GM18909 (cell line): ENCODE measurements at regions not wholly inside any gene's neighbourhood (a gene's known extent, or its start where the extent isn't known, plus 50 kb on each side); places are given as distances from the start of the nearest gene placed in this dataset.
"Not testable (repeated sequence)": the region's sequence is repeated elsewhere in the genome, so short reads cannot be mapped to it uniquely, and the experiment has no call there.

Experiments
- ATAC-seq: cut with Tn5 transposase; IDR thresholded peaks from one replicate; pipeline ENCODE4 v1.9.1; 2021; ENCODE audit warnings: mild to moderate bottlenecking; ENCODE audit not compliant: unreplicated experiment, poor library complexity

DNA sequence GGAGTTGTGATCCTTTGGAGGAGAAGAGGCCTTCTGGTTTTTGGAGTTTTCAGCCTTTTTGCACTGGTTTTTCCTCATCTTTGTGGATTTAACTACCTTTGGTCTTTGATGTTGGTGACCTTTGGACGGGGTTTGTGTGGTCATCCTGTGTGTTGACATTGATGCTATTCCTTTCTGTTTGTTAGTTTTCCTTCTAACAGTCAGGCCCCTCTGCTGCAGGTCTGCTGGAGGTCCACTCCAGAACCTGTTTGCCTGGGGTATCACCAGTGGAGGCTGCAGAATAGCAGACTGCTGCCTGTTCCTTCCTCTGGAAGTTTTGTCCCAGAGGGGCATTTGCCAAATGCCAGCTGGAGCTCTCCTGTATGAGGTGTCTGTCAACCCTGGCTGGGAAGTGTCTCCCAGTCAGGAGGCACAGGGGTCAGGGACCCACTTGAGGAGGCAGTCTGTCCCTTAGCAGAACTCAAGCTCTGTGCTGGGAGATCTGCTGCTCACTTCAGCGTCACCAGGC lies 149.4 kb upstream of the G2E3 start:
- ATAC-seq, result not testable (repeated sequence)

DNA sequence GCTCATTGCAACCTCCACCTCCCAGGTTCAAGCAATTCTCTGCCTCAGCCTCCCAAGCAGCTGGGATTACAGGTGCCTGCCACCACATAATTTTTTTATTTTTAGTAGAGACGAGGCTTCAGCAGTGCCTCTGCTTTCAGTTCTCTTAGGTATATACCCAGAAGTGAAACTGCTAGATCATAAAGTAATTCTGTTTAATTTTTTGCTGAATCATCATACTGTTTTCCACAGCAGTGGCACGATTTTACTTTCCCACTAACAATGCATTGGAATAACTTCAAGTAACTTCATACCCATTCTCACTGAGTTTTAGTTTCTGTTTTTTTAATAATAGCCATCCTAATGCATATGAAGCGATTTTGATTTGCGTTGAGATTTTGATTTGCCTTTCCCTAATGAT lies 148.0 kb upstream of the G2E3 start:
- ATAC-seq, result no peak

DNA sequence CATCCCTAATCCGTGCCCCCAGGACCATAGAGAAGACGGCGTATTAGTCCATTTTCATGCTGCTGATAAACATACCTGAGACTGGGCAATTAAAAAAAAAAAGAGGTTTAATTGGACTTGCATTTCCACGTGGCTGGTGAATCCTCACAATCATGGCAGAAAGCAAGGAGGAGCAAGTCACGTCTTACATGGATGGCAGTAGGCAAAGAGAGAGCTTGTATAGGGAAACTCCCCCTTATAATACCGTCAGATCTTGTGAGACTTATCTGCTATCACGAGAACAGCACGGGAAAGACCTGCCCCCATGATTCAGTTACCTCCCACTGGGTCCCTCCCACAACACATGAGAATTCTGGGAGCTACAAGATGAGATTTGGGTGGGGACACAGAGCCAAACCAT lies 145.8 kb upstream of the G2E3 start:
- not testable (repeated sequence) for ATAC-seq

DNA sequence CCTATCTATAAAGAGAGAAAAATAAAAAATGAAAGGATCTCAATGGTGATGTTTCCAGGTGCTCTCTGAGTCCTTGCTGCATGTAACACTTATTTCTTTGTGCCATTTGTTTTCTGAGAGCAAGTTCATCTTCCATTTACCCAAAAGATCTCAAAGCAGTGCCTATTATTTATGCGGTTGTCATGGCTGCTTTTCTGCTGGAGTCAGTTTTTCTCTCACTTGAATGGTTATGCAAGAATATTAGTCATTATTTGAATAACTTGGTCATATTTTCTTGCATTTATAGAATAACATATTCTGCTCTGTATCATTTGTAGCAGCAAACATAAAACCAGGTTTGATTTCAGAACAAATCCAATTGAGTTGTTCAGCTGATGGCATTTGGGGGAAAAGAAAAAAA lies 141.8 kb upstream of the G2E3 start:
- no peak for ATAC-seq

DNA sequence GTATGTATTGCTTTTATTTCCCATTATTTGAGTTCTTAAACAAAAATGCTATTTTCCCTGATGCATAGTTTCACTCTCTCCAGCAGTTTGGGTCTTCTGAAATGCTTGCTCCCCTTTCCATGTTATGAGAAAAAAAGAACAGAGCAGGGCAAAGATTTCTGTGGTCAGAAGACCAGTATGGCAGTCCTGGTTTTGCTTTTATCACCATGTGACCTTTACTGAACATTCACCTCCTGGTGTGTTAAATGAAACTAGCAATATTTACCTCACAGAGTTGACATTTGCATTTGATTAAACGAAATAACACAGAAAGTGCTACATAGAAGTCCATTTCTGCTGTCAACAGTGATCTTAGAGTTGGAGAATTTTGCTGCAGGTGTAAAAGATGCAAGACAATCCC lies 141.0 kb upstream of the G2E3 start:
- no peak for ATAC-seq

DNA sequence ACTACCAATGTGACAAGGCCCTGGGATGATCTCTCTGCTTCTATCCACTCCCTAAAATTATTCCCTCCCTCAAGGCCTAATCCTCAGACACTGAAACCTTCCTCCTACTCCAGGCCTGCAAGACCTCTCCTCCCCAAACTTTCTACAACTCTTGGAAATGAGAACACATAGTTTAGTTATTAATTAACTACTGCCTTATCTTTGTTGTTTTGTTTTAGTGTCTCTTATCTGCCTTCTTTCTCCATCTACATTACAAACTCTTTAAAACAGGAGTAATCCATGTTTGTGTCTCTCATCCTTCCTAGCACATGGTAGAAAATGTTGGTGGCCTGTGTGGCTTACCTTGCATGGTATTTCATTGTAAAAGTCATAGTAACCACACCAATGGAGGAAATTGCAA lies 139.9 kb upstream of the G2E3 start:
- ATAC-seq, result no peak

DNA sequence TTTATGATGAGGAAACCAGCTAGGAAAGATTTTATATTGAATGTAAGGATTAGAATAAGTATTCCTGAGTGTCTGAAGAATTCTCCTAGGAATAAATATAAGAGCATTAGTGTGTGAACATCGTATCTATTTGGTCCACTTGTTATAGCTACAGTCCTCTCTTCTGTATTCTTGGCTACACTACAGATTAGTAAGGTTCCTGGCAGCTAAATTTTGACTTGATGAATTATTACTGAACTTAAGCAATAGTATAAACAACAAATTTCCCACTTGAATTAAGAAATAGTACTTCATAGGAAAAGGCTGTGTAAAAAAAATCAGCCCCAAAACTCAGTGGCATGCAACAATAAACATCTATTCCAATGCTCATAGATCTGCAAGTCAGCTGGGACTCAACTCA lies 138.4 kb upstream of the G2E3 start:
- no peak for ATAC-seq

DNA sequence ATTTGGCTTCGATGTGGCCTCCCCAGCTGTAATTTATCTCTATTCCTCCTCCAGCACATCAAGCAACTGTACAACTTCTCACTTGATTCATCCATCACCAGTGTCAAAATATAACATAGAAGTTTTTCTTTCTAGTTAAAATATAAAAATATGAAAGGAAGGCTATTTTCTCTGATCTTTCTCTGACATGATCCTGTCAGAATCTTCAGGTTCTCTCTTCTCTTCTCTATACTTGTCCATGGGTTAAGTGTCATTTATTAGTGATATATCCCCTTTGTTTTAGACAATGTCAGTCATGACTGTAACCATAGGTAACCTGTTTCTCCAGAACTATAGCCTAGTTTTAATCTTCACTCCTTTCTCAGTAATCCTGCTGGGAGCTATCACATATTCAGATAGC lies 132.5 kb upstream of the G2E3 start:
- no peak for ATAC-seq

DNA sequence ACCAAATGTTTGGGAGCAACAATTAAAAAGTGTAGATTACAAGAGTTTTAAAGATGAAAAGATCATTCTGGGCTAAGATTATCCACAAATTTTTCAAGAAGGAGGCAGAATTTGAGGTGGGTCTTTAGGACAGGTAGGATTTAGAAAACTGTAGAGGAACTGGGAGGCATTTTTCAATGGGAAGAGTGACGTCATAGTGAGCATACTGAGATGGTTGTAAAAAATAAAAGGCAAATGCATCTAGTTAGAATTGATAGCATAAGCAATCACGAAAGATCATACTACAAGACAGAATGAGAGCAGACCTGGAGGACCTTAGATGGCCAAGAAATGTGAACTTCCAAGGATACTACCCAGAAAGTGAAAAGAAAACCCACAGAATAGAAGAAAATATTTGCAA lies 131.6 kb upstream of the G2E3 start:
- ATAC-seq, result no peak

DNA sequence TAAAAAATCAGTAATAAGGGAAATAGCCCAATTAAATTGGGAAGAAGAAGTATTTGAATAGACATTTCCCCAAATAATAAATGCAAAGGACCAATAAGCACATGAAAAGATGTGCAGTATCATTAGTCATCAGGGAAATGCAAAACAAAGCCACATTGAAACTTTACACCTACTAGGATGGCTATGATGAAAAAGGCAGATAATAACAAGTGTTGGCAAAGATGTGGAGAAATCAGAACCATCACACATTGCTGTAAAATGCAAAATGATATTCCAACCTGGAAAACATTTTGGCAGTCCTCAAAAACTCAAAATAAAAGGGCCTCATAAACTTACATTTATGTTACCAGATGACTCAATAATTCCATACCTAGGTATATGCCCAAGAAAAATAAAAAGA lies 131.1 kb upstream of the G2E3 start:
- ATAC-seq, result no peak

DNA sequence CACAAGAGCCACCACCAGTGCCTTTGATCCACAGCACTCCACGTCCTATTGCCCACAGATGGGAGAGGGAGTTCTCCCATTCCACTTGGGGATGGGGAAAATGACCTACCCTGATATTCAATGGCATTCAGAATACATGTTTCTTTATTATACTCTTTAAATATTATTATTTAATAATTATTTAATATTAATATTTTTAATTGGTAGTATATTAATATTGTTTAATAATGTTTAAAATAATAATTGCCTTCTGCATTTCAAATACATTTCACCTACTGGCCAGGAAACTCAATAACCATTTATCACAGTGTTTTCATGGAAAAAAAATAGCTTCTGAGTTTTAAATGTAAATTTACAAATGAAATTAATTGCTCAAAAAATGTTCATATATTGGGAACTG lies 127.4 kb upstream of the G2E3 start:
- ATAC-seq, result no peak

DNA sequence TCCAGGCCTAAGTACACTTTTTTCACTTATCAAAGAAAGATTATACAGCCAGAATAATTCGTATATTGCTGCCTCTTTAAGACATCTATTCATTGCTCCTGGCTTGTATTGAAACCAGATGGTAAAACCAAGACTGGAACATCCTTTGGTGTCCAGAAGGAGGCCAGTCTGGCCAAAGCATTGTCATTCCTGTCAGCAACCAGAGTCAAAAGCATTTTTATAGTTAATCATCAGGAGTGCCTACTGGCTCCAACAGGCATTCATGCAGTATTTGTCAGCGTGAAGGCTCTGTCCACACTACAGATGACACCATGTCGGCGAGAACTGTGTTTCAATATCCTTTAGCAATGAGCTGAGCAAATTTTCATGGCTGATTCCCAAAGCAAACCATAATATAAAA lies 118.0 kb upstream of the G2E3 start:
- no peak for ATAC-seq

DNA sequence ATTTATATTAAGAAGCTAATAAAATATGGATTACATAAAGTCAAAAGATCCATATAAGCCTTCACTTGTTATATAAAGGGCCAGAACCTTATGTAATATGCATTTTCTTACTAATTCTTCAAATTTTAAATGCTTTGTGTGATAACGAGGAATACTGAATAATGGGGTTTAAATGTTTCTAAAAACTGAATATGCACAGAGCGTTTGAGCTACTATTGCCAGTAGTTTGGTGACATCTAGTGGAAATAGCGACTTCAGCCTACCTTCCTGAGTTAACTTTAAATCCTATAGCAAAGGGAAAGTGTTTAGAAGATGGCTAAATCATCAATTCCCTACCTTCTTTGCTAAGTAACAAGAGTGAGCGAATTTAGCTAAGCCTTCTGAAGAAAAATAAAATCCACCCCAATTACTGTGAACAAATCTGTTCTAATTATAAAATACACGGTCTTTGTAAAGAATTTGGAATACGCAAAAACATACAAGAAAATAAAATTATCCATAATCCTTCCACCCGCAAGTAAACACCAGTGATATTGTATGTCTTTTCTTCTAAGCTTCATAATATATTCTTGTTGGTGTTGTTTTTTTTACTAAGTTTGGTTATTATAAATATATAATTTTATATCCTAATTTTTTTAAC lies 115.5 kb upstream of the G2E3 start:
- ATAC-seq, result no peak

DNA sequence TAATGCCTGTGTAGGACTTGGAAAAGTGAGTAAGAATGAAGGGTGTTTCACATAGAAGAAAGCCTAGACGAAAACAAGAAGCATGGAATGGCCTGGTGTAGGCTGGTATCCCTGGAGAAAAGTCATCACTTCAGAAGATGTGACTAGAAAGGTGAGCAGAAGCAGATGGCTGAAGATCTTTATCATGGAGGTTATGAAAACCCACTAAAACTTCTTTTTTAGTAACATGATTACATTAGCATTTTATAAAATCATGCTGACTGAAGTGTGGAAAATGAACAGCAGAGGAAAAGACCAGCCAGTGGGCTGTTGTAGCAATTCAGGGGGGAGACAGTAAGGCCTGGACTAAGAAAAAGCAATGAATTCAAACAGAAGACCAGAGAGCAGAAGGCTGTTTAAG lies 114.5 kb upstream of the G2E3 start:
- no peak for ATAC-seq

DNA sequence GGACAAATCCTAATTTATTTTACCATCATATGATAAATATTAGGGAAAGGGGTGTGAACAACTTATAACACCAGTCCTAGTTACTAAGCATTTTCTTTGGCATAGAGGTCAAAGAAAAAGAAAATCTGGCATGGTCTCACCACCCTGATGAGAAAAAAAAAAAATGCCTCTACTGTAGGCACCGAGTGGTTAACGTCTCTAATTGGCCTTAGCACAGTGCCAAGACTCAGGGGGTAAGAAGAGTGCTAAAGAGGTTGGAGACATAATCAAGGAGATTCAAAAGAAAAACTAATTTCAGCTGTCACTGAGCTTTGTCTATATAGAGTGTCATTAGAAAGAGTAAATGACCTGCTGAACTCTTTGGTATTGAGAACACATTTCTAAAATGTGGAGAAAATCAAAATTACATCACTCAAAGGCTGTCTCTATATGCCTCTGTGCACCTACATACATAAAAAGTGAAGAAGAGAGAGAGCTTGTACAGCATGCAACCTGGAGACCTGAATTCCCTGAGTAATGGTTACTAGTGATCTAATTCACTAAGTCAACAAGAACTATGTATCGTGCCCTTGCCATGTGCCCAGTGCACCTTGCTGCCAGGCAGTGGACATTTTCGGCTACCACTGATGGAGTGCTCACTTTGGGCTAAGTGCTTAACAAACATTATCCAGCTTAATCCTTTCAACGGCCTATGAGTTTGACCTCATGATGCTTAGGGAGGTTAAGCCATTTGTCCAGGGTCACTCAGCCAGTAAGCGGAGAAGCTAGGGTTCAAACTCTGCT lies 113.8 kb upstream of the G2E3 start:
- ATAC-seq, result no peak

DNA sequence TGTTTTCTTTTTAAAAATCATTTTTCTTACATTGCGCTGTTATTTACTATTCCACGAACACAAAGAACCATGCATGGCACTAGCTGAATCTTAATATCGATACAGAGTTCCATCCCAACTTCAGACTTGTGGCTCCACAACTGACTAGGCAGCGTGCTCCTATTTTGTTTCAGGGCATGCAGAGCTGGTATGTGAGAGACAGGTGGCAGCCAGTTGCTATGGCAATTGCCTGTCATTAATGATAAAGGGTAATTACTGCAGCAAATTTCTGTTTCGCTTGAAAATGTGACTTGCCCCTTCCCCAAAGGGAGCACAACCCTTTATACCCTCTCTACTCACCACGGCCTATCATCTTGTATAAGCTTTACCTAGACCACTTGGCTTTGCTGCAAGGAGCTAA lies 113.1 kb upstream of the G2E3 start:
- no peak for ATAC-seq

DNA sequence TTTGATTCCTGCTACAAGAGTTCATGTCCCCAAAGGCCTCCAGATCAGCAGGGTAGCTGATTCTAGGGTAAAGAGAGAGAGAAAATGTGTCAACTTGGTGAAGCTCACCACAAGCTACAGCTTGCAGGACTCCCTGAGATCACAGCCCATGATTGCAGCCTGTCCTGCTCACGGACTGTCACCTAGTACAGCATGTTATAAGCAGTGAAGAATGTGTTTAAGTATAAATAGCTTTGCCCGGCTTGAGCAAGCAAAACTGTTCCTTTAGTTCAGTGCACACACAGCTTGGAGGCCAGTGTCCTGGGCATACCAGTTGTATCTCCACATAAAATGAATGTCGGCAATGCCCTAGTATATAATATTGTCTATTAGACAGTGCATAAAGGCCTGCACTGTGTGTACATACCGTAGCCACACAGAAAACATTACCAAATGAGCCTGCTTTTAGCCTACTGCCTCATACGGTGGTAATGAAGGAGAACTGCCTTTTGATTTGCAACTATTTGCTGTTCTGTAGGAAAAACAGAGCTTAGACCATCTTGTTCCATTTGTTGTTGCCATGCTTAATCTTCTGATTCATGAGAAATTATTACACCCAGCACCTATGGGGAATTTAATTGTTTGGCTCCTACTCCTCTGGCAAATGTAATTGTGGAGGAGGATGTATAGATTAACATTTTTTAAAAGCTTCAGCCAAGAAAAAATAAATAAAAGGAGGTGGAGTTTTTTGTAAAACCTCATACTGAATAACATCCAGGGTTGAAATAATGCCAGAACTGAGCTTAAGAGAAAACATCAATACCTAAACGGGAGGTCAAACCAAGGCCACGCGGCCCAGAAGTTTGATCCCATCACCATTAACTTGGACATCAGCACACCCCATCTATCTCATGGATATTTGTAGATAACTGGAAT lies 108.1 kb upstream of the G2E3 start:
- ATAC-seq, result no peak

DNA sequence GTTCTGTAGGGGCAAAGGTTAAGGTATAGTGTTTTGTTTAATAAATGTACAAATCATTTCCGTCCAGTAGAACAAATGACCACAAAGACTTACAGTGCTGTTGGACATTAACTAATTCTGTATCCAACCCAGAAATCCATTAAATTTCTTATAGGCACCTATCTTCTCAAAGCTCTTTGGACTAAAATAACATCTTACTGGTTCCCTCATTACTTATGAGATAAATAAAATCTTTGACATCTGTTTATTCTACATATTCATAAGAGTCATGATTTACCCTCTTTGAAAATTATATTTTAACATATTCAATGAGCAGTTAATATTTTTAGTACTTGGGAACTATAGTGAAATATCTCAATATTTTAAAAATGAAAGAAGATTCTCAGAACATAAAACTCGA lies 102.7 kb upstream of the G2E3 start:
- ATAC-seq, result no peak

DNA sequence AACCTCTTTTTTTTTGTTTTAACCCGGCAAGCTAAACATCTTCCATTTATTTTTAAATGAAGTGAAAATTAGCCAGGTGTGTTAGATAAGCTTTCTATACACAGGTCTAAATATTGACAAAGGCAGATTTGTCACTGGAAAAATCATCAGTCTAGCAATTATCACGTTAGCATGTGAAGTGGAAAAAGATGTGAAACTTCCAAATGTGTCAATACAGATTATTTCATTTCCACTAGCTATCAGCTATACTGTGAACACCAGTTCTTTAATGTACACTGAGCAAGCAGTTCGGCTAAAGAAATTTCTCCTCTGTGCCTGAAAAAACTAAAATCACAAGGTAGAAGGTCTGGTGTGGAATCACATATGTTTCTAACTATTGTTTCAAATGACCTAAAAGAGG lies 96.6 kb upstream of the G2E3 start:
- no peak for ATAC-seq

DNA sequence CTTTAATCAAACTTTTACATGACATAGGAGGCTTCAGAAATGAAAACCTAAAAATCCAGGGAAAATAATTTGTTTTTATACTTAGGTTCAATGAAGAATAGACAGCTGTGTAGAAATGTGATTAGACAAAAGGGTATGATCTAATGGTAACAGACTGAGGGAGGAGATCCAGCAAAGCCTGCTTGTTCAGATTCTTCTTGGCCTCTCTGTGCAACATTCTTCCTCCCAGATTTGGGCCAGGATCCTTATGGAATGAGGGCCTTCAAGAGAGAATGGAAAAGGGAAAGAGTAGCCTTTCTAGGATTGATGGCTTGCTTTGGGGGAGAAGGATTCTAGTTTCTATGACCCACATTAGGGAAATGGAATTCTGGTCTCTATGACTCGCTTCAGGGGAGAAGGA lies 94.5 kb upstream of the G2E3 start:
- no peak for ATAC-seq

DNA sequence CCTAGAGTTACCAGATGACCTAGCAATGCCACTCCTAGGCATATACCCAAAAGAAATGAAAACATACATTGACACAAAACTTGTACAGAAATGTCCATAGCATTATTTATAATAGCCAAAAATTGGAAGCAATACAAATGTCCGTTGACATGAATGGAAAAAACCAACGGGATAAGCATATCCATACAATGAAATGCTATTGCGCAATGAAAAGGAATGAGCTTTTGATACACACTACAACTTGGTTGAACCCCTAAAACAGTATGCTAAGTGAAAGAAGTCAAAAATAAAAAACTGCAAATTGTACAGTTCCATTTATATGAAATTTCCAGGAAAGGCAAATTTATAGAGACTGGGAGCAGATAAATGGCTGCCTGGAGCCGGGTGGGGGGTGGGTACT lies 90.6 kb upstream of the G2E3 start:
- no peak for ATAC-seq
